Glomerular visceral epithelial cell (primary cell): ENCODE measurements at regions not wholly inside any gene's neighbourhood (a gene's known extent, or its start where the extent isn't known, plus 50 kb on each side); places are given as distances from the start of the nearest gene placed in this dataset.
"Not testable (repeated sequence)": the region's sequence is repeated elsewhere in the genome, so short reads cannot be mapped to it uniquely, and the experiment has no call there.

ENCODE experiments used
- DNase-seq: peaks from one replicate; pipeline ENCODE4 v3.0.0-alpha.2; 2016; ENCODE audit errors: extremely low spot score

DNA sequence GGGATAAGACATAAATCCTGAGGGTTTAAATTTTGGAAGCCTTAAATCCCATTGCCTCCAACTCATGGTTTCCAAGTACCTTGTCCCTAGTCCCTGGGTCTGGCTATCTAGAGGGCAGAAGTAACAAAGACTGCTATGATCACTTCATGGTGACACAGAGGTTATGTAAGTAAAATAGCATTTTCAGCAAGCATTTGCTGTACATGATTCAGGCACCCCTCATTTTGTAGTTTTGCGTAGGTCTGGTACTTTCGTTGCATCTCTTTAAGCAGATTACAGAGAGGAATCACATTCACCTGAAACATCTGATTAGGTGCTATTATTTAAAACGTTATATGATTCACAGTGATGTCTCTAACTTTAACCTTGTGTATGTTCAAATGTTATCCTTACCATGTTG lies 480.1 kb downstream of the XIRP2 start:
- DNase-seq, result no peak

DNA sequence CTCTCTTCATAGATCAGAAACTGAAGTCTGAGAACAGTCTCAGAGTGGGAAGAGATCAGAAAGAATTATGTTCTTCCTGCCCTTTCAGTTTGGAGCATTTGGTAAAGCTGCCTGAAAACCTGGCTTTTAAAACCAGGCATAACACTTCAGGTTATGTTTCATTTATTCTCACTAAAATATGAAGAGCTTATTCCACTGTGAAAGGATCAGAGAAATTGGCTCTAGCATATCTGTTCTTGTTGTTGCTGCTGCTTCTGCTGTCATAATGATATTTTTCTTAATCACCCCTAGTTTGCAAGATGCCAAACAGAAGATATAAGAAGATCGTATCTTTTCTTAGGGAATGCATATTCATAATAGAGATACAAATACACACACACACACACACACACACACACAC lies 476.9 kb downstream of the XIRP2 start:
- DNase-seq, result no peak

DNA sequence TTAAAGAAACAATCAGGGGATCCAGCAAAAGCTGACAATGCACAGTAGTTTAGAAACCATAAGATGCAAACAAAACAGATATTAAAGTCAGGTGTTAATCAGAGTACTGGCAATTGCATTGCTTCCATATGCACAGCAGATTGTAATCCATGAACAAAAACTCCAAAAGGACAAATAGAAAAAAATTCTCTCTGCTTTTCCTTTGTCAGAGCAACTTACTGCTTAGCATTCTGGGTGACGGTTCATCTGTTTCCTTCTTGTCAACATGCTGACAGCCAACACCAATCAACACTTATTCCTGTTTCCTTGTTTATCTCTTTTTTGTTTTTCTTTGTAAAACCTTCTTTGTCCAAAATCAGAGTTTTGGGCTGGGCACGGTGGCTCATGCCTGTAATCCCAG lies 473.1 kb downstream of the XIRP2 start:
- no peak for DNase-seq

DNA sequence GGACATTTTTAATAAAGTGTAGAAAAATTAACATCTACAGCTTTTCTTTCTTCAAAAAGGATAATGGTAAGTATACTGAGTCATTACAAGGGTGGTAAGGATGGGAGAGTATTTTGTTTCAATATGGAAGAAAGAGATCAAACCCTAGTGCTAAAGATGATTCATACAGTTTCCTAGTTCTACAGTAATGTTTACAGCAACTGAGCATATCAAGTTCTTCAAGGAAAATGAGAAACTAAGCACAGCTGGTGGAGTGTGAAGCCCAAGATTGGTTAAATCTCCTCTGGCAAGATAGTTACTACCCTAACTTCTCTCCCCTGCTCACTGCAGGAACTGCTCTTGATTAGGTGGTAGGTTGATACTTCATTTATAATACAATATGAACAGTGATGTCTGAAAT lies 467.5 kb downstream of the XIRP2 start:
- DNase-seq, result no peak

DNA sequence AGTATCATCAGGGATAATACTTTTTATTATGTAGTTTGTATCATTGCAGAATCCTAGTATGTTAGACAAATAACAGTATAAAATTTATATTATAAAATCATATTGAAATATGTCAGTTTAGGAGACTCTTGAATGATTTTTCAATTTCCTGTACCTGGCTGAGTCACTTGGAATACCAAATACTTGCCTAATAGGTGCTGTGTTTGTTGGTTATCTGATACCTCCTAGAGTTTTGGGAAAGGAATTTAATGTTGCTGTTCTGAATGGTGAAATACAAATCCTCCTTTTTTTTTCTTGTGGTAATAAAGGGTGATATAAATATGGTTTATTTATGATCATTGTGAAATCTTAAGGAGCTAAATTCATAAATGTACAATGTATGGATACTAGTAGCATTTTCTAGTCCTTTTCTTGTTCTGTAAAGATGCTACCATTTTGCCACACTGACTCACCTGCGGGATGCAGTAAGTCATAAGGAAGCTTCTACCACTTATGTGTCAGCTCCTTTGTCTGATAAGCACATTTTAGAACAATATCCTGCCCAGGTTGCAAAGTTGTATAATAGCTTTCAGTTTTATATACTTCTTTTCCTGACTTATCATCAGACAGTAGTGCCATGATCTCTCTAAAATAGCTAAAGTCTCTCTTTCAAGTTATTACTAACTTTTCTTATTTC lies 465.5 kb downstream of the XIRP2 start:
- no peak for DNase-seq

DNA sequence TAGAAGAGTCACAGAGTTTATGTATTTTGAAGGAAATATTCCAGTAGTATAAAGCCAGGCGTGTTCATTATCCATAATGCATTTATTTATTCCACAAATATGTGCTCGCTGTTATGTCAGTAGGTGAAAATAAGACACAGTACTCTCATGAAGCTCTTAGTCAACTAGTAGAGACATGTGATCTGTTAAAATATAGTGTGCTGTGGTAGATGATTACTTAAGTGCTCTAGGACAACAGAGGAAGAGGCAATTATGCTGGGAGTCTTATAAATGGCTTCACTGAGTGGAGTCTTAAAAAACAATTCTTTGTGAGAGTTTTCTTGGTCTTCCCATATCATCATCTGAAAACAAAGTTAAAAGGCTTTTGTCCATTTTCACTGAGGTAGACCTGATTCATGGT lies 457.3 kb downstream of the XIRP2 start:
- DNase-seq, result no peak

DNA sequence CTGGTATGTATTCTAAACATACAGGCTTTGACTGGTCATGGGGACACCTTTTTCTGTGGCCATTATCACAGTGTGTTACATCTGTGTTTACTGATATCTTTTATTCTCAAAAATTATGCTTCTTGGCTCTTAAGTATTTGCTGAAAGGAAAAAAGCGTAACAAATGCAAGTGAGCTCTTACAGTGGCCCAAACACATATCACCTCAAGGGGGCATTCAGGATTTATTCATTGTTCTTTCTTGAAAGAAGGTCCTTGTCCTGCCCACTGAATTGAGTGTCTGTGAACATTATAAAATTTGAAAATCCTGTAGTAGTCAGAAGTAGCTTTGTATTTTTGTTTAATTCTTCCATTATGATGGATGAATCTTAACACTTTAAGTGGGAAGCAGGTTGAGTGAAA lies 454.5 kb downstream of the XIRP2 start:
- DNase-seq, result no peak

DNA sequence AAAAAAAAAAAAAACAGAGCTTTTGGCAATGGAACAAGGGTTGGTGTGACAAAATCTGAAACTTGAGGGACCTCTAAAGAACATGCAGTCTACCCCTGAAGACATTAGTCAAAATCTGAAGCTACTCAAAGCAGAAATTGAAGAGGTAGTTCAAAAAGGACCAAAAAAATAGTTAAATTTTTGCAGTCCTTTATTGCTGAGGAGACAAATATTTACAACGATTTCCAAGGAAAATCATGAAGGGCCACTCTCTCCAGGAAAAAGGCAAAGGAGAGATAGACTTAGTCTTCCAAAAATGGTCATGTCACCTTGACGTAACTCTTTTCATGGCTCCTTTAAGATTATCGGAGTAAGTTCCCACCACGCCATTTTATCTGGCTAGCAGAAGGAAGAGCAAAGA lies 452.0 kb downstream of the XIRP2 start:
- no peak for DNase-seq

DNA sequence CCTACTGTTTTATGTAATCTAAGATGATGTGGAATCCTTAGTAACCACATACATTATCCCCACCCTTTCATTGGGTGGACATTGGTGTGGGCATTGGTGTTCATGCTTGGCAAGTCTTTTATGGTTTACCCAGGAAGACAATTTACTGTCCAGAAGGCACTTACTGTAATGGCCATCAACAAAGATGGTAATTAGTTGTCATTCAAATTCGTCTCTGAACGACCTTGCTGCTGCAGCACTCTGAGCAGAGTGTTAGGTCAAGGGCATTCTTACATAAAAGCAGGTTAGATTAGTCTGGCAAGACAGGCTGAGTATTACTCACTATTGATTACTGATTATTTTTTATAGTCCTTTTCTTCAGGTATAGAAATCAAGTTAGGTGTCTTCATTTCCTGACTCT lies 447.9 kb downstream of the XIRP2 start:
- DNase-seq, result no peak

DNA sequence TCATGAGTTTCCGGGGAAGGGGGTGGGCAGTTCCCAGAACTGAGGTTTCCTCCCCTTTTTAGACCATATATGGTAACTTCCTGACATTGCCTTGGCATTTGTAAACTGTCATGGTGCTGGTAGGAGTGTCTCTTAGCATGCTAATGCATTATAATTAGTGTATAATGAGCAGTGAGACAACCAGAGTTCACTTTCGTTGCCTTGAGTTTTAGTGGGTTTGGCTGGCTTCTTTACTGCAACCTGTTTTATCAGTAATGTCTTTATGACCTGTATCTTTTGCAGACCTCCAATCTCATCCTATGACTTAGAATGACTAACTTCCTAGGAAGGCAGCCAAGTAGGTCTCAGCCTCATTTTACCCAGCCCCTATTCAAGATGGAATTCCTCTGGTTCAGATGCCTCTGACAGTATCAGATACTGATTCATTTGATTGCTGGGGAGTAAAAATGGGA lies 447.3 kb downstream of the XIRP2 start:
- DNase-seq, result peak; percentile 33

DNA sequence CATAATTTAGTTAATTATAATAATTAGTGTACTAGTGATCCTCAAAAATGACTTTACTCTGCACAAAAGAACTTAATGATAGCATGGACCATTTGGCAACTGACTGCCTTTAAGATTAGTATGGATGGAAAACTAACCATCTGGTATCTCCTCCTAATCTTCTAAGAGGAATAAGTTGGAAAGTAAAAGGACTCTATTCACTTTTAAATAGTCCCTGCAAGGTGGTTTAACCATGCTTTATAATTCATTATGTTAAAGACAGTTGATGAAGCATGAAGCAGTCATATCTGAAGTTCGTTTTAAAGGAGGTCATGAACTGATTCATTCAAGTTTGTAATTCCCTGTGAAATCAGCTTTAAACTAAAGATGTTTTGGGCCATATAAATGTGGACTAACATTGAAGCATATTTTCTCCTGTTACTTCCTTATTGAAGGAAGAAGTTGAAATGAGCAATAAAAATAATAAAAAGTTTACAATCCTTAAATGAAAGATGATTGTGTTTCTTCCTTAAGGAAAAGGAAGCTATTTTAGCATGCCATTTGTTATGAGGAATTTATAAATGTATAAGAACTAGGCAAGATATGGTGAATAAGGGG lies 446.0 kb downstream of the XIRP2 start:
- DNase-seq, result no peak

DNA sequence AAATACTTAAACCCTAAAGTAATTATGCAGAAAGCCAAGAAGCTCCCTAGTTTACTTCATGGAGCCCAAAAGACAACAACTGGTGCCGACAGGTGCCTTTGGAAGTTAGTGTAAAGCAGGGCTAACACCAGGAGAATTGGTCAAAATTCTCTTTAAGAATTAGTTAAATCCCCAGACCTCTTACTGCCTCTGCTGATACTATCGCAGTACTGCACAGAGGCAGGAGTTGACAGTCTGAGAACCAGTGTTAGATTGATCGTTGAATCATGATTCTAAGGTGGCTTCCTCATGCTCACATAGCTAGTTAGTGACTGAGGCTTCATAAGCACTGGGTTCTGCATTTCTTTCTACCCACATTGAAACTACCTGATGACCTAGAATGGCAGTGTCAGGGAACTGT lies 445.0 kb downstream of the XIRP2 start:
- no peak for DNase-seq

DNA sequence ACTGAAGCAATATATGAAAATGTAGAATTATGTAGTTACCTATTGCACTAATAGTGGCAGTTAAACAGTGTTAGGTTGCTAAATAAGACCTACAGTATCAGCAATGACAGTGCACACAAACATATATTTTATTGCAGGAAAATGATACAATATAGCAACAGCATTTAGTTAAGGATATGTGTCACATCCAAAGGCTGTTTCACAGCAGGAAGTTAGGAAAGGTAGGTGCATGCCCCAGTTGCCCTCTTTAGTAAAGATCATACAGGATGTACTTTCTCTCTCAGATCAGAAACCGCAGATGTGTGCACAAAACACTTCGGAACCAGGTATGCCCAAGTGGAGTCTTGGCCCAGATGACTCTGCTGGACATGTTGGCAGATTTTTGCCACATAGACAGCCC lies 444.1 kb downstream of the XIRP2 start:
- DNase-seq, result no peak

DNA sequence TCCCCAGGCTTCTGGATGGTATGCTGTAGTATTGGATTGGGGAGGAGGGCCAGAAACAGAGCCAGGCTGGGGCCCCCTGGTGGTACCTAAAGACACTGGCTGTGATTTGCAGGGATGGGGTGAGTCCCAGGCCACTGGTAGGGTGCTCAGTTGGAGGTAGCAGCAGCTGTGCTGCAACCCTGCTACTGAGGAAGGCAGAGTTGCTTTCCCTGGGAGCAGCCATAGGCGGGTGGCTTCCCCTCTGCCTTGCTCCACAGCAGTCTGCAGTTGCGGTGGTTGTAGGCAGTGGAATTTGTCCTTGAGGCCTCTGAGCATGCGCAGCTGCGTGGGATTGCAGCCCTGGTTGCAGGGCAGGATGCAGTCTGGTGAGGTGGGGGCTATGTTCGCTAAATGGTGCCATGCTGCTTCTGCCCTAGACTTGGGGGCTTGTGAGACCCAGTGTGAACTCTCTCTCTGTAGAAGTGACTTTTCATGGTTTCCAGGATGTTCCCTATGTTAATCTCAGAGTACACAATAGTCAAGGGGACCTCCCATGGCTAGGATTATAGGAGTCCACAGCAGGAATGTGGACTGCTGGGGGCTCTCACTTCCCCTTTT lies 443.5 kb downstream of the XIRP2 start:
- DNase-seq, result no peak

DNA sequence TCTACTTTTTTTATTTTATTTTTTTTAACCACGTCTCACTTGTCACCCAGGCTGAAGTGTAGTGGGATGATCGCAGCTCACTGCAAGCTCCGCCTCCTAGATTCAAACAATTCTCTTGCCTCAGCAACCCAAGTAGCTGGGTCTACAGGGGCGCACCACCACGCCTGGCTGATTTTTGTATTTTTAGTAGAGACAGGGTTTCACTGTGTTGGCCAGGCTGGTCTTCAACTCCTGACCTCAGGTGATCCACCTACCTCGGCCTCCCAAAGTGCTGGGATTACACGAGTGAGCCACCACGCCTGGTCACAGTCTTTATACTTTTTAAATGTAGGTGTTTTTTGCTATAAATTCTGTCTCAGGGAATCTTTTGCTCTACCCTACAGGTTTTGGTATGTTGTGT lies 440.5 kb downstream of the XIRP2 start:
- DNase-seq, result not testable (repeated sequence)

DNA sequence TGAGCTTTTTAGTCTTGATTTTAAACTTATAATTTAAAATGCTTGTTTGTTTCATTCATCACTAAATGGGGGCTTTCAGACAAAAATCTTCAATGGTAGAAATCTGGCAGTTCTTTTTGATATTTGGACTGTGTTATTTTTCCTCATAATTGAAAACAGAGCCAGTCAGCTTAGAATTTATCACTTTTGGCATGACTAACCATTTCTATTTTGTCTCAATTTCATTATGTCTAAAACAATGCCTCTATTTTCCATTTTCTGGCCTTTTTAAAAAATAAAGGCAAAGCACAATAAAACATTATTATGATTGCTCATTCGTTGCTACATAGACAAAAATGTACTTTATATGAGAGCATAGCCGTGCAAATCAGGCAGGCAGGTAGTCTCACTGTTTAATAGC lies 434.5 kb downstream of the XIRP2 start:
- no peak for DNase-seq

DNA sequence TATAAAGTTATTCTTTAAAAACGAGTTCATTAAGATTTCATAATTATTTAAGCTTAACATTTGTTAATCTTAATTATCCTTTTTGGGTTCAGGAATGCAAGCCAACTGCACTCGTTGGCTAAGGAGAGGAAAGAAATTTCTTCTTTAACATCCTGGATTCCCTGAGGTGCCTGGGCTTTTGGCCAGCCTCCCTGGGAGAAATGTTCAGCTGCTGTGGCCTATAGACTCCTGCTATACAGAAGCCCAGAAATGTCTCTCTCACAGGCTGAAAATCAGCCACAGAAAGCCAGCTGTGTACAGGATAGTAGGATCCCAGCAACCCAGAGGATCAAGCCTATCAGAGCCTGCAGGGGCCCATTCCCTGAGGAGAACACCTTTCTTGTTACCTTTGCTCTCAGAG lies 430.3 kb downstream of the XIRP2 start:
- DNase-seq, result no peak

DNA sequence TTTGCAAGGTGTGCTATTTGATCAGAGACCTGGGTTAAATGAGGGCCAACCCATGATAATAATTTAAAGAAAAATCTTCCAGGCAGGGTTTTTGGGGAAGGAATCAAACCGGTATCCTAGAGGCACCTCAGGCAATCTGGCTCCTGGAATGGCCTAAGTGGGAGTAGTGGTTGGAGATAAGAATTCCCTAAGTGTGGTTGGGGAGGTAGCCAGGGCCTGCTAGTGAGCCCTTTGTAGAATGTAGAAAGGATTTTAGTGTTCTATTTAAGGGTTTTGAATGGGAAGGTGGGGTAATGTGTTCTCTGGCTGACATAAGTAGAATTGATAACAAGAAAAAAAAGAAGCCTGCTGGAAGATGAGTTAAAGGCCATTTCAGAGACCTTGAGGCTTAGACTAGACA lies 422.2 kb downstream of the XIRP2 start:
- no peak for DNase-seq
